CD14-positive monocyte (primary cell): ENCODE measurements at regions not wholly inside any gene's neighbourhood (a gene's known extent, or its start where the extent isn't known, plus 50 kb on each side); places are given as distances from the start of the nearest gene placed in this dataset.

Source experiments
- DNase-seq, 3 donors: peaks; one replicate each; pipeline ENCODE4 v3.0.0-alpha.2; 2011 to 2022
- H2AFZ ChIP-seq: 2 replicates; pipeline ENCODE4 v1.6.0; 2012; ENCODE audit warnings: mild to moderate bottlenecking, low read depth, low read length, inconsistent platforms; ENCODE audit not compliant: insufficient read depth, poor library complexity, severe bottlenecking
- H3K27ac ChIP-seq, 2 donors: 1 replicate in 1 of 2; 2 replicates in 1 of 2; pipeline ENCODE4 v1.5.1; 2012 to 2013; ENCODE audit warnings: low read length in 2 of 2, control low read depth in 1 of 2, inconsistent platforms in 1 of 2, low read depth in 1 of 2, mild to moderate bottlenecking in 1 of 2
- H3K27me3 ChIP-seq, 2 donors: one replicate each; pipeline versions ENCODE4 v1.6.0 to v1.6.1; 2011 to 2013; ENCODE audit warnings: low read length in 2 of 2; ENCODE audit not compliant: control insufficient read depth in 2 of 2, insufficient read depth in 2 of 2
- H3K36me3 ChIP-seq, 2 donors: replicated peaks in 1 of 2; 1 replicate in 1 of 2; 2 replicates in 1 of 2; pipeline versions ENCODE4 v1.5.1 to v1.6.1; 2012 to 2013; ENCODE audit warnings: low read length in 2 of 2, control low read depth in 1 of 2, inconsistent platforms in 1 of 2, mild to moderate bottlenecking in 1 of 2; ENCODE audit not compliant: insufficient read depth in 2 of 2, control insufficient read depth in 1 of 2
- H3K4me1 ChIP-seq, 2 donors: 1 replicate in 1 of 2; 2 replicates in 1 of 2; pipeline versions ENCODE4 v1.5.1 to v1.6.1; 2012 to 2013; ENCODE audit warnings: low read length in 2 of 2, control low read depth in 1 of 2, inconsistent platforms in 1 of 2, mild to moderate bottlenecking in 1 of 2, moderate library complexity in 1 of 2; ENCODE audit not compliant: insufficient read depth in 2 of 2, control insufficient read depth in 1 of 2
- H3K4me2 ChIP-seq: replicated peaks from 2 replicates; pipeline ENCODE3; 2012; ENCODE audit warnings: low read length, moderate library complexity, mild to moderate bottlenecking; ENCODE audit not compliant: poor library complexity, severe bottlenecking; ENCODE audit errors: extremely low read depth
- H3K4me3 ChIP-seq, 3 experiments: fragments of 200-600 bp in 1 of 3; sonication (generic) in 1 of 3; replicated peaks in 1 of 3; 1 replicate in 2 of 3; 2 replicates in 1 of 3; pipeline ENCODE4 v1.5.1; 2011 to 2013; ENCODE audit warnings: low read length in 3 of 3, mild to moderate bottlenecking in 3 of 3, control low read depth in 2 of 3, low read depth in 2 of 3, inconsistent platforms in 1 of 3, moderate library complexity in 1 of 3
- H3K79me2 ChIP-seq: 2 replicates; pipeline ENCODE4 v1.6.0; 2012; ENCODE audit warnings: mild to moderate bottlenecking, control low read depth, inconsistent platforms, low read length, moderate library complexity; ENCODE audit not compliant: insufficient read depth
- H3K9ac ChIP-seq: 2 replicates; pipeline ENCODE4 v1.6.0; 2017; ENCODE audit warnings: low read length, mild to moderate bottlenecking; ENCODE audit not compliant: insufficient read depth, poor library complexity, severe bottlenecking
- H3K9me3 ChIP-seq, 2 donors: replicated peaks in 1 of 2; 1 replicate in 1 of 2; 2 replicates in 1 of 2; pipeline versions ENCODE4 v1.5.1 to v1.6.1; 2012 to 2013; ENCODE audit warnings: low read length in 2 of 2, control low read depth in 1 of 2; ENCODE audit not compliant: control insufficient read depth in 1 of 2, insufficient read depth in 1 of 2
- H4K20me1 ChIP-seq: 2 replicates; pipeline ENCODE4 v1.6.0; 2012; ENCODE audit warnings: mild to moderate bottlenecking, low read length, control low read depth, moderate library complexity; ENCODE audit not compliant: insufficient read depth
- H3K27ac Mint-ChIP-seq, 7 donors: one replicate each; pipeline ENCODE4 v1.8.0; 2020; ENCODE audit warnings: mild to moderate bottlenecking in 7 of 7, mixed read lengths in 7 of 7, moderate library complexity in 6 of 7, inconsistent platforms in 2 of 7
- H3K27me3 Mint-ChIP-seq, 3 donors: one replicate each; pipeline ENCODE4 v1.8.0; 2021 to 2022; ENCODE audit warnings: low read depth in 3 of 3, mild to moderate bottlenecking in 3 of 3, mixed read lengths in 3 of 3, moderate library complexity in 3 of 3, inconsistent platforms in 1 of 3
- H3K36me3 Mint-ChIP-seq, 2 donors: one replicate each; pipeline ENCODE4 v1.8.0; 2020; ENCODE audit warnings: mixed read lengths in 2 of 2, inconsistent platforms in 1 of 2, mild to moderate bottlenecking in 1 of 2
- H3K4me1 Mint-ChIP-seq: one replicate; pipeline ENCODE4 v1.8.0; 2020; ENCODE audit warnings: mild to moderate bottlenecking, mixed read lengths
- H3K4me3 Mint-ChIP-seq, 2 donors: one replicate each; pipeline ENCODE4 v1.8.0; 2020; ENCODE audit warnings: mild to moderate bottlenecking in 2 of 2, mixed read lengths in 2 of 2, moderate library complexity in 1 of 2
- H3K9me3 Mint-ChIP-seq, 7 donors: one replicate each; pipeline ENCODE4 v1.8.0; 2020 to 2022; ENCODE audit warnings: mixed read lengths in 7 of 7, mild to moderate bottlenecking in 6 of 7, moderate library complexity in 6 of 7, inconsistent platforms in 2 of 7
- WGBS: methylation state at CpG from one replicate; pipeline ENCODE4 v1.1.5; 2013; ENCODE audit warnings: missing lambda C conversion rate; ENCODE audit not compliant: insufficient coverage; 5-methylcytosine and 5-hydroxymethylcytosine counted together
- intact Hi-C, 2 donors: fragments of 100-400 bp; cut with micrococcal nuclease; formaldehyde crosslinking; loops; one replicate each; pipeline versions ENCODE4 v1.15.0 to v1.15.1; 2023
- TF ChIP-seq, protein P1 (sequence below): fragments of 200-600 bp; IDR thresholded peaks from one replicate; pipeline ENCODE4 v1.8.0; 2022; ENCODE audit warnings: antibody characterized with exemption, mild to moderate bottlenecking

GRCh38 chr5:25975885-25976284 lies 1062.5 kb downstream of the CDH9 start:
- Histone ChIP-seq H3K9me3 (no peaks in the 10 kb centered on the region), H4K20me1 (no peaks in the 10 kb centered on the region), H3K36me3 (no peaks in the 10 kb centered on the region), H3K79me2 (no peaks in the 10 kb centered on the region), H3K4me3 (no peak overlapping the region), H2AFZ (no peak overlapping the region), H3K27me3 (no peaks in the 10 kb centered on the region), H3K27ac (no peak overlapping the region), H3K9ac (no peak overlapping the region), H3K4me2 (no peak overlapping the region), H3K4me1 (no peaks in the 10 kb centered on the region)
- H3K4me1 Mint-ChIP-seq: no peaks in the 10 kb centered on the region
- H3K36me3 Mint-ChIP-seq: no peaks in the 10 kb centered on the region
- no peak overlapping the region for H3K27ac Mint-ChIP-seq
- intact Hi-C loops: no loop called here
- no peak for DNase-seq
- no peak overlapping the region for H3K4me3 Mint-ChIP-seq
- TF ChIP-seq, protein P1, sequence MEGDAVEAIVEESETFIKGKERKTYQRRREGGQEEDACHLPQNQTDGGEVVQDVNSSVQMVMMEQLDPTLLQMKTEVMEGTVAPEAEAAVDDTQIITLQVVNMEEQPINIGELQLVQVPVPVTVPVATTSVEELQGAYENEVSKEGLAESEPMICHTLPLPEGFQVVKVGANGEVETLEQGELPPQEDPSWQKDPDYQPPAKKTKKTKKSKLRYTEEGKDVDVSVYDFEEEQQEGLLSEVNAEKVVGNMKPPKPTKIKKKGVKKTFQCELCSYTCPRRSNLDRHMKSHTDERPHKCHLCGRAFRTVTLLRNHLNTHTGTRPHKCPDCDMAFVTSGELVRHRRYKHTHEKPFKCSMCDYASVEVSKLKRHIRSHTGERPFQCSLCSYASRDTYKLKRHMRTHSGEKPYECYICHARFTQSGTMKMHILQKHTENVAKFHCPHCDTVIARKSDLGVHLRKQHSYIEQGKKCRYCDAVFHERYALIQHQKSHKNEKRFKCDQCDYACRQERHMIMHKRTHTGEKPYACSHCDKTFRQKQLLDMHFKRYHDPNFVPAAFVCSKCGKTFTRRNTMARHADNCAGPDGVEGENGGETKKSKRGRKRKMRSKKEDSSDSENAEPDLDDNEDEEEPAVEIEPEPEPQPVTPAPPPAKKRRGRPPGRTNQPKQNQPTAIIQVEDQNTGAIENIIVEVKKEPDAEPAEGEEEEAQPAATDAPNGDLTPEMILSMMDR: no peak
- peaks cover 2 to 11% (median 5%) of the 10 kb centered on the region in 7 donors for H3K9me3 Mint-ChIP-seq
- WGBS: no CpG with 5 or more reads among the region's 2 CpGs
- peaks cover 0 to 1% (median 0%) of the 10 kb centered on the region in 3 donors for H3K27me3 Mint-ChIP-seq

GRCh38 chr5:25974451-25974850 lies 1063.9 kb downstream of the CDH9 start:
- H3K79me2 ChIP-seq: no peaks in the 10 kb centered on the region
- H3K4me1 Mint-ChIP-seq: no peaks in the 10 kb centered on the region
- no peaks in the 10 kb centered on the region for H3K27me3 ChIP-seq
- no peak overlapping the region for H3K27ac Mint-ChIP-seq
- no peaks in the 10 kb centered on the region for H3K36me3 Mint-ChIP-seq
- H3K4me1 ChIP-seq: no peaks in the 10 kb centered on the region
- no peak overlapping the region for H3K4me3 ChIP-seq
- no peak overlapping the region for H3K27ac ChIP-seq
- H2AFZ ChIP-seq: no peak overlapping the region
- intact Hi-C loops: no loop called here
- peaks cover 0 to 12% (median 5%) of the 10 kb centered on the region in 7 donors for H3K9me3 Mint-ChIP-seq
- no peaks in the 10 kb centered on the region for H3K27me3 Mint-ChIP-seq
- no peak overlapping the region for H3K4me3 Mint-ChIP-seq
- WGBS: no CpG with 5 or more reads among the region's 1 CpG
- TF ChIP-seq, protein P1: no peak
- no peak overlapping the region for H3K4me2 ChIP-seq
- no peak for DNase-seq
- H3K9me3 ChIP-seq: no peaks in the 10 kb centered on the region
- H4K20me1 ChIP-seq: no peaks in the 10 kb centered on the region
- no peaks in the 10 kb centered on the region for H3K36me3 ChIP-seq
- H3K9ac ChIP-seq: no peak overlapping the region
